ENCODE measurements at regions not wholly inside any gene's neighbourhood (a gene's known extent, or its start where the extent isn't known, plus 50 kb on each side); places are given as distances from the start of the nearest gene placed in this dataset.

- TF ChIP-seq CTCF (IDR thresholded peaks at IDR 0.05; ENCODE audit: poor library complexity, severe bottlenecking), result no peak
- TF ChIP-seq RAD21 (conservative IDR thresholded peaks at IDR 0.05), result no peak
- no peak for TF ChIP-seq POLR2AphosphoS5 (IDR thresholded peaks at IDR 0.05)
- TF ChIP-seq SMC3 (conservative IDR thresholded peaks at IDR 0.05; ENCODE audit: poor library complexity), result no peak
- no peak for TF ChIP-seq TAF1 (IDR thresholded peaks at IDR 0.05; ENCODE audit: low read depth)
- no peak for TF ChIP-seq REST (IDR thresholded peaks at IDR 0.05; ENCODE audit: borderline replicate concordance)
Measured at GRCh38 chr6:40112350-40112749, 178.1 kb upstream of the MOCS1 start.

Measured in neural cell (in vitro differentiated cells).